GM21360 (cell line): ENCODE measurements at regions not wholly inside any gene's neighbourhood (a gene's known extent, or its start where the extent isn't known, plus 50 kb on each side); places are given as distances from the start of the nearest gene placed in this dataset.
"Not testable (repeated sequence)": the region's sequence is repeated elsewhere in the genome, so short reads cannot be mapped to it uniquely, and the experiment has no call there.

Source experiments
- ATAC-seq: cut with Tn5 transposase; IDR thresholded peaks from one replicate; pipeline ENCODE4 v1.9.1; 2021; ENCODE audit warnings: mild to moderate bottlenecking, moderate library complexity; ENCODE audit not compliant: unreplicated experiment

GRCh38 chr2:82487354-82487753 is 1971.7 kb downstream of the SUCLG1 start:
- no peak for ATAC-seq

- no peak for ATAC-seq
Observed at GRCh38 chr2:82485701-82486100, 1973.4 kb downstream of the SUCLG1 start.

- ATAC-seq, result no peak
Observed at GRCh38 chr2:82481207-82481606, 1977.9 kb downstream of the SUCLG1 start.

- ATAC-seq, result no peak
Observed at GRCh38 chr2:82478641-82479040, 1980.4 kb downstream of the SUCLG1 start.

- ATAC-seq, result no peak
Observed at GRCh38 chr2:82476094-82476493, 1983.0 kb downstream of the SUCLG1 start.

- ATAC-seq, result no peak
Observed at GRCh38 chr2:82428251-82428650, 2030.8 kb downstream of the SUCLG1 start.

GRCh38 chr2:82412021-82412420 is 2047.1 kb downstream of the SUCLG1 start:
- ATAC-seq, result no peak

GRCh38 chr2:82411071-82411470 is 2048.0 kb downstream of the SUCLG1 start:
- ATAC-seq, result no peak

GRCh38 chr2:82395531-82395930 is 2063.5 kb downstream of the SUCLG1 start:
- ATAC-seq, result no peak

GRCh38 chr2:82391386-82391785 is 2067.7 kb downstream of the SUCLG1 start:
- no peak for ATAC-seq

GRCh38 chr2:82355622-82356021 is 2051.1 kb upstream of the LRRTM1 start:
- ATAC-seq, result no peak

GRCh38 chr2:82345910-82346309 is 2041.4 kb upstream of the LRRTM1 start:
- no peak for ATAC-seq

GRCh38 chr2:82344670-82345069 is 2040.1 kb upstream of the LRRTM1 start:
- no peak for ATAC-seq

GRCh38 chr2:82342356-82342755 is 2037.8 kb upstream of the LRRTM1 start:
- no peak for ATAC-seq

GRCh38 chr2:82340578-82341053 is 2036.1 kb upstream of the LRRTM1 start:
- ATAC-seq, result no peak

GRCh38 chr2:82339805-82340204 is 2035.3 kb upstream of the LRRTM1 start:
- no peak for ATAC-seq

GRCh38 chr2:82333697-82334096 is 2029.1 kb upstream of the LRRTM1 start:
- ATAC-seq, result no peak

GRCh38 chr2:82330155-82330554 is 2025.6 kb upstream of the LRRTM1 start:
- no peak for ATAC-seq

GRCh38 chr2:82326180-82326767 is 2021.7 kb upstream of the LRRTM1 start:
- not testable (repeated sequence) for ATAC-seq

GRCh38 chr2:82320296-82320695 is 2015.7 kb upstream of the LRRTM1 start:
- no peak for ATAC-seq

GRCh38 chr2:82317012-82317411 is 2012.5 kb upstream of the LRRTM1 start:
- no peak for ATAC-seq

- no peak for ATAC-seq
Observed at GRCh38 chr2:82316586-82316985, 2012.0 kb upstream of the LRRTM1 start.

GRCh38 chr2:82314836-82315472 is 2010.4 kb upstream of the LRRTM1 start:
- ATAC-seq, result no peak
